ENCODE measurements at regions not wholly inside any gene's neighbourhood (a gene's known extent, or its start where the extent isn't known, plus 50 kb on each side); places are given as distances from the start of the nearest gene placed in this dataset.

DNA sequence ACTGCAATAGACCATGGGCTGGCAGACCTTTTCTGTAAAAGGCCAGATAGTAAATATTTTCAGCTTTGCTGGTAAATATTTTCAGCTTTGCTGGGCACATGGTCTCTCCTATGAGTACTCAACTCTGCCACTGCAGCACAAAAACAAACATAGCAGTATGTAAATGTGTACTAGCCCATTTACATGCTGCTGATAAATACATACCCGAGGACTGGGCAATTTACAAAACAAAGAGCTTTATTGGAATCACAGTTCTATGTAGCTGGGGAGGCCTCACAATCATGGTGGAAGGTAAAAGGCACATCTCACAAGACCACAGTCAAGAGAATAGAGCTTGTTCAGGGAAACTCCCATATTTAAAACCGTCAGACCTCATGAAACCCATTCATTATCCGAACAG, 793.0 kb downstream of the EDEM1 start:
- TF ChIP-seq CTCF (IDR thresholded peaks at IDR 0.05; ENCODE audit: borderline replicate concordance, extremely low read depth, low read length, poor library complexity, severe bottlenecking) (no peak), EZH2 (IDR thresholded peaks at IDR 0.05; ENCODE audit: borderline replicate concordance, low read depth, low read length, severe bottlenecking) (no peak)

Data from DND-41 (cell line).